HG02610 (cell line): ENCODE measurements at regions not wholly inside any gene's neighbourhood (a gene's known extent, or its start where the extent isn't known, plus 50 kb on each side); places are given as distances from the start of the nearest gene placed in this dataset.
"Not testable (repeated sequence)": the region's sequence is repeated elsewhere in the genome, so short reads cannot be mapped to it uniquely, and the experiment has no call there.

Source experiments
- ATAC-seq: cut with Tn5 transposase; IDR thresholded peaks from one replicate; pipeline ENCODE4 v1.9.1; 2021; ENCODE audit warnings: mild to moderate bottlenecking, moderate library complexity; ENCODE audit not compliant: unreplicated experiment

GRCh38 chr12:42886160-42886559 is 296.6 kb upstream of the PRICKLE1 start:
- no peak for ATAC-seq

- ATAC-seq = no peak
Measured at GRCh38 chr12:42885677-42886076, 296.1 kb upstream of the PRICKLE1 start.

- no peak for ATAC-seq
Measured at GRCh38 chr12:42884116-42884515, 294.6 kb upstream of the PRICKLE1 start.

- ATAC-seq = no peak
Measured at GRCh38 chr12:42873401-42873800, 283.9 kb upstream of the PRICKLE1 start.

GRCh38 chr12:42871816-42872215 is 282.3 kb upstream of the PRICKLE1 start:
- ATAC-seq = no peak

- no peak for ATAC-seq
Measured at GRCh38 chr12:42868291-42868690, 278.7 kb upstream of the PRICKLE1 start.

- ATAC-seq = no peak
Measured at GRCh38 chr12:42865282-42865681, 275.7 kb upstream of the PRICKLE1 start.

- ATAC-seq = no peak
Measured at GRCh38 chr12:42862055-42862454, 272.5 kb upstream of the PRICKLE1 start.

- ATAC-seq = not testable (repeated sequence)
Measured at GRCh38 chr12:42860331-42860730, 270.8 kb upstream of the PRICKLE1 start.

- no peak for ATAC-seq
Measured at GRCh38 chr12:42859612-42860011, 270.1 kb upstream of the PRICKLE1 start.

GRCh38 chr12:42857106-42857505 is 267.6 kb upstream of the PRICKLE1 start:
- ATAC-seq = no peak

- no peak for ATAC-seq
Measured at GRCh38 chr12:42855362-42855950, 265.9 kb upstream of the PRICKLE1 start.

- no peak for ATAC-seq
Measured at GRCh38 chr12:42854826-42855225, 265.3 kb upstream of the PRICKLE1 start.

- ATAC-seq = no peak
Measured at GRCh38 chr12:42854208-42854607, 264.7 kb upstream of the PRICKLE1 start.

- no peak for ATAC-seq
Measured at GRCh38 chr12:42853370-42854140, 264.0 kb upstream of the PRICKLE1 start.

- ATAC-seq = no peak
Measured at GRCh38 chr12:42846782-42847181, 257.2 kb upstream of the PRICKLE1 start.

- no peak for ATAC-seq
Measured at GRCh38 chr12:42834062-42834461, 244.5 kb upstream of the PRICKLE1 start.

- ATAC-seq = no peak
Measured at GRCh38 chr12:42828836-42829235, 239.3 kb upstream of the PRICKLE1 start.

GRCh38 chr12:42824327-42824726 is 234.8 kb upstream of the PRICKLE1 start:
- ATAC-seq = no peak

GRCh38 chr12:42823679-42824078 is 234.1 kb upstream of the PRICKLE1 start:
- no peak for ATAC-seq

- ATAC-seq = no peak
Measured at GRCh38 chr12:42819846-42820245, 230.3 kb upstream of the PRICKLE1 start.

- no peak for ATAC-seq
Measured at GRCh38 chr12:42815068-42815467, 225.5 kb upstream of the PRICKLE1 start.

GRCh38 chr12:42812871-42813270 is 223.3 kb upstream of the PRICKLE1 start:
- no peak for ATAC-seq
